DND-41 (cell line): ENCODE measurements at regions not wholly inside any gene's neighbourhood (a gene's known extent, or its start where the extent isn't known, plus 50 kb on each side); places are given as distances from the start of the nearest gene placed in this dataset.

Experiments used
- EZH2 ChIP-seq: IDR thresholded peaks from 3 replicates; pipeline ENCODE4 v1.6.1; 2012; ENCODE audit warnings: borderline replicate concordance, low read depth, mild to moderate bottlenecking, moderate library complexity, low read length, inconsistent platforms; ENCODE audit not compliant: severe bottlenecking
- TF ChIP-seq, protein P1 (sequence below): IDR thresholded peaks from 2 replicates; pipeline ENCODE4 v1.5.1; 2012; ENCODE audit warnings: borderline replicate concordance, low read length, moderate library complexity, mild to moderate bottlenecking; ENCODE audit not compliant: poor library complexity, severe bottlenecking; ENCODE audit errors: extremely low read depth

DNA sequence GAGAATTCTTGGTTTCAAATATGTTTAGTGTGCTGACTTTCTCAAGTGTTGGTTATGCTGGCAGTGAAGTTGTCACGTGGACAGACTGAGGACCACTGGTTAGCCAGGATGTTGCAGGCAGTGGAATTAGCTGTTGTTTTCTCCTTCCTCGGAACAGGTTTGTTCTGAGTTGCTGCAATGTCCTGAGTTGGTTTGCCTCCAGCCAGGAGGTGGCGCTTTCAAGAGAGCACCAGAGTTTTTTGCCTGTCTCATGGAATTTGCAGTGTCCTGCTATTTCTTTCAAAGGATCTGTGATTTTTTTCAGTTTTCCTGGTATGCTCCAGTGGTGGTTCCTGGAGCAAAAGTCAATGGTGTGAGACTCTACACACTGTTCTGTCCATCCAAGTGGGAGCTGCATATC lies 158.1 kb upstream of the CXorf66 start:
- TF ChIP-seq, protein P1, sequence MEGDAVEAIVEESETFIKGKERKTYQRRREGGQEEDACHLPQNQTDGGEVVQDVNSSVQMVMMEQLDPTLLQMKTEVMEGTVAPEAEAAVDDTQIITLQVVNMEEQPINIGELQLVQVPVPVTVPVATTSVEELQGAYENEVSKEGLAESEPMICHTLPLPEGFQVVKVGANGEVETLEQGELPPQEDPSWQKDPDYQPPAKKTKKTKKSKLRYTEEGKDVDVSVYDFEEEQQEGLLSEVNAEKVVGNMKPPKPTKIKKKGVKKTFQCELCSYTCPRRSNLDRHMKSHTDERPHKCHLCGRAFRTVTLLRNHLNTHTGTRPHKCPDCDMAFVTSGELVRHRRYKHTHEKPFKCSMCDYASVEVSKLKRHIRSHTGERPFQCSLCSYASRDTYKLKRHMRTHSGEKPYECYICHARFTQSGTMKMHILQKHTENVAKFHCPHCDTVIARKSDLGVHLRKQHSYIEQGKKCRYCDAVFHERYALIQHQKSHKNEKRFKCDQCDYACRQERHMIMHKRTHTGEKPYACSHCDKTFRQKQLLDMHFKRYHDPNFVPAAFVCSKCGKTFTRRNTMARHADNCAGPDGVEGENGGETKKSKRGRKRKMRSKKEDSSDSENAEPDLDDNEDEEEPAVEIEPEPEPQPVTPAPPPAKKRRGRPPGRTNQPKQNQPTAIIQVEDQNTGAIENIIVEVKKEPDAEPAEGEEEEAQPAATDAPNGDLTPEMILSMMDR = peak; percentile 7
- TF ChIP-seq EZH2 = no peak
